ENCODE measurements at regions not wholly inside any gene's neighbourhood (a gene's known extent, or its start where the extent isn't known, plus 50 kb on each side); places are given as distances from the start of the nearest gene placed in this dataset.

GRCh38 chr16:51815523-51815922 is 664.5 kb upstream of the SALL1 start:
- Histone ChIP-seq H3K9me3 (ENCODE audit: control insufficient read depth, low read length) (no peaks in the 10 kb centered on the region), H3K4me3 (ENCODE audit: low read length) (no peak overlapping the region), H3K4me1 (ENCODE audit: control insufficient read depth, insufficient read depth, low read length) (no peaks in the 10 kb centered on the region), H3K9ac (ENCODE audit: low read length) (no peak overlapping the region), H3K27me3 (ENCODE audit: control insufficient read depth, insufficient read depth, low read length) (no peaks in the 10 kb centered on the region), H3K36me3 (ENCODE audit: control insufficient read depth, insufficient read depth, low read length) (no peaks in the 10 kb centered on the region)

GRCh38 chr16:51814617-51815016 is 663.5 kb upstream of the SALL1 start:
- H3K9me3 ChIP-seq (ENCODE audit: control insufficient read depth, low read length) = no peaks in the 10 kb centered on the region

GRCh38 chr16:51813609-51814008 is 662.5 kb upstream of the SALL1 start:
- H3K4me3 ChIP-seq (ENCODE audit: low read length) = no peak overlapping the region
- no peaks in the 10 kb centered on the region for H3K4me1 ChIP-seq (ENCODE audit: control insufficient read depth, insufficient read depth, low read length)
- no peaks in the 10 kb centered on the region for H3K27me3 ChIP-seq (ENCODE audit: control insufficient read depth, insufficient read depth, low read length)
- H3K9me3 ChIP-seq (ENCODE audit: control insufficient read depth, low read length) = no peaks in the 10 kb centered on the region
- no peaks in the 10 kb centered on the region for H3K36me3 ChIP-seq (ENCODE audit: control insufficient read depth, insufficient read depth, low read length)
- no peak overlapping the region for H3K9ac ChIP-seq (ENCODE audit: low read length)

More at GRCh38 chr16:51814617-51815016, 663.5 kb upstream of the SALL1 start:
- no peak overlapping the region for H3K9ac ChIP-seq (ENCODE audit: low read length)
- H3K27me3 ChIP-seq (ENCODE audit: control insufficient read depth, insufficient read depth, low read length) = no peaks in the 10 kb centered on the region
- no peaks in the 10 kb centered on the region for H3K36me3 ChIP-seq (ENCODE audit: control insufficient read depth, insufficient read depth, low read length)
- no peaks in the 10 kb centered on the region for H3K4me1 ChIP-seq (ENCODE audit: control insufficient read depth, insufficient read depth, low read length)
- H3K4me3 ChIP-seq (ENCODE audit: low read length) = no peak overlapping the region

GRCh38 chr16:51812945-51813344 is 661.9 kb upstream of the SALL1 start:
- Histone ChIP-seq H3K27me3 (ENCODE audit: control insufficient read depth, insufficient read depth, low read length) (no peaks in the 10 kb centered on the region), H3K36me3 (ENCODE audit: control insufficient read depth, insufficient read depth, low read length) (no peaks in the 10 kb centered on the region), H3K9ac (ENCODE audit: low read length) (no peak overlapping the region)

GRCh38 chr16:51807551-51807950 is 656.5 kb upstream of the SALL1 start:
- no peak overlapping the region for H3K9ac ChIP-seq (ENCODE audit: low read length)
- no peaks in the 10 kb centered on the region for H3K4me1 ChIP-seq (ENCODE audit: control insufficient read depth, insufficient read depth, low read length)
- H3K4me3 ChIP-seq (ENCODE audit: low read length) = no peak overlapping the region
- H3K27me3 ChIP-seq (ENCODE audit: control insufficient read depth, insufficient read depth, low read length) = no peaks in the 10 kb centered on the region
- H3K9me3 ChIP-seq (ENCODE audit: control insufficient read depth, low read length) = no peaks in the 10 kb centered on the region
- H3K36me3 ChIP-seq (ENCODE audit: control insufficient read depth, insufficient read depth, low read length) = no peaks in the 10 kb centered on the region

More at GRCh38 chr16:51812945-51813344, 661.9 kb upstream of the SALL1 start:
- no peaks in the 10 kb centered on the region for H3K4me1 ChIP-seq (ENCODE audit: control insufficient read depth, insufficient read depth, low read length)
- no peaks in the 10 kb centered on the region for H3K9me3 ChIP-seq (ENCODE audit: control insufficient read depth, low read length)
- H3K4me3 ChIP-seq (ENCODE audit: low read length) = no peak overlapping the region

- Histone ChIP-seq H3K4me1 (ENCODE audit: control insufficient read depth, insufficient read depth, low read length) (no peaks in the 10 kb centered on the region), H3K9me3 (ENCODE audit: control insufficient read depth, low read length) (no peaks in the 10 kb centered on the region), H3K36me3 (ENCODE audit: control insufficient read depth, insufficient read depth, low read length) (no peaks in the 10 kb centered on the region), H3K4me3 (ENCODE audit: low read length) (no peak overlapping the region), H3K9ac (ENCODE audit: low read length) (no peak overlapping the region), H3K27me3 (ENCODE audit: control insufficient read depth, insufficient read depth, low read length) (no peaks in the 10 kb centered on the region)
Observed at GRCh38 chr16:51801635-51802034, 650.6 kb upstream of the SALL1 start.

GRCh38 chr16:51797669-51798259 is 646.7 kb upstream of the SALL1 start:
- no peaks in the 10 kb centered on the region for H3K4me1 ChIP-seq (ENCODE audit: control insufficient read depth, insufficient read depth, low read length)
- no peaks in the 10 kb centered on the region for H3K9me3 ChIP-seq (ENCODE audit: control insufficient read depth, low read length)
- H3K27me3 ChIP-seq (ENCODE audit: control insufficient read depth, insufficient read depth, low read length) = no peaks in the 10 kb centered on the region
- H3K36me3 ChIP-seq (ENCODE audit: control insufficient read depth, insufficient read depth, low read length) = no peaks in the 10 kb centered on the region
- no peak overlapping the region for H3K9ac ChIP-seq (ENCODE audit: low read length)
- no peak overlapping the region for H3K4me3 ChIP-seq (ENCODE audit: low read length)

GRCh38 chr16:51779240-51779639 is 628.2 kb upstream of the SALL1 start:
- Histone ChIP-seq H3K4me3 (ENCODE audit: low read length) (no peak overlapping the region), H3K27me3 (ENCODE audit: control insufficient read depth, insufficient read depth, low read length) (no peaks in the 10 kb centered on the region), H3K9ac (ENCODE audit: low read length) (no peak overlapping the region), H3K36me3 (ENCODE audit: control insufficient read depth, insufficient read depth, low read length) (no peaks in the 10 kb centered on the region), H3K4me1 (ENCODE audit: control insufficient read depth, insufficient read depth, low read length) (no peaks in the 10 kb centered on the region), H3K9me3 (ENCODE audit: control insufficient read depth, low read length) (no peaks in the 10 kb centered on the region)

- no peaks in the 10 kb centered on the region for H3K27me3 ChIP-seq (ENCODE audit: control insufficient read depth, insufficient read depth, low read length)
- H3K4me3 ChIP-seq (ENCODE audit: low read length) = no peak overlapping the region
- H3K9me3 ChIP-seq (ENCODE audit: control insufficient read depth, low read length) = no peaks in the 10 kb centered on the region
- H3K4me1 ChIP-seq (ENCODE audit: control insufficient read depth, insufficient read depth, low read length) = no peaks in the 10 kb centered on the region
- H3K9ac ChIP-seq (ENCODE audit: low read length) = no peak overlapping the region
- H3K36me3 ChIP-seq (ENCODE audit: control insufficient read depth, insufficient read depth, low read length) = no peaks in the 10 kb centered on the region
Observed at GRCh38 chr16:51773071-51773890, 622.2 kb upstream of the SALL1 start.

- H3K4me3 ChIP-seq (ENCODE audit: low read length) = no peak overlapping the region
- H3K27me3 ChIP-seq (ENCODE audit: control insufficient read depth, insufficient read depth, low read length) = no peaks in the 10 kb centered on the region
- H3K9me3 ChIP-seq (ENCODE audit: control insufficient read depth, low read length) = no peaks in the 10 kb centered on the region
- H3K4me1 ChIP-seq (ENCODE audit: control insufficient read depth, insufficient read depth, low read length) = no peaks in the 10 kb centered on the region
- no peaks in the 10 kb centered on the region for H3K36me3 ChIP-seq (ENCODE audit: control insufficient read depth, insufficient read depth, low read length)
- H3K9ac ChIP-seq (ENCODE audit: low read length) = no peak overlapping the region
Observed at GRCh38 chr16:51766739-51767138, 615.7 kb upstream of the SALL1 start.

GRCh38 chr16:51763072-51763661 is 612.1 kb upstream of the SALL1 start:
- no peaks in the 10 kb centered on the region for H3K36me3 ChIP-seq (ENCODE audit: control insufficient read depth, insufficient read depth, low read length)
- no peak overlapping the region for H3K4me3 ChIP-seq (ENCODE audit: low read length)
- no peaks in the 10 kb centered on the region for H3K27me3 ChIP-seq (ENCODE audit: control insufficient read depth, insufficient read depth, low read length)
- H3K9me3 ChIP-seq (ENCODE audit: control insufficient read depth, low read length) = no peaks in the 10 kb centered on the region
- no peaks in the 10 kb centered on the region for H3K4me1 ChIP-seq (ENCODE audit: control insufficient read depth, insufficient read depth, low read length)
- H3K9ac ChIP-seq (ENCODE audit: low read length) = no peak overlapping the region

Data from mucosa of stomach (tissue), 1 donor.